HepG2 (cell line): ENCODE measurements at regions not wholly inside any gene's neighbourhood (a gene's known extent, or its start where the extent isn't known, plus 50 kb on each side); places are given as distances from the start of the nearest gene placed in this dataset.

Experiments
- ATAC-seq: fragments of 200-7000 bp; cut with Tn5 transposase; 3 replicates; pipeline ENCODE4 v1.9.1; 2020; ENCODE audit warnings: mild to moderate bottlenecking, moderate library complexity
- BruUV-seq: library from RNA; stranded (reverse); fragments of 400-500 nt; replicated peaks from 2 replicates; lab custom pipeline; 2021; lab: Mats Ljungman, UMichigan
- CTCF ChIA-PET: fragments of 300-600 bp; formaldehyde crosslinking; extraction: SDS; loops from one replicate; lab custom pipeline; 2021; ENCODE audit warnings: low total read pairs, inconsistent platforms, low intra/inter-chr PET ratio; lab: Yijun Ruan, JAX
- POLR2A ChIA-PET: fragments of 350-600 bp; sonication (Branson Sonifier 250); formaldehyde crosslinking; loops from one replicate; lab custom pipeline; 2020; ENCODE audit warnings: antibody characterized with exemption, inconsistent platforms; lab: Yijun Ruan, JAX
- DNase-seq: peaks from one replicate; pipeline ENCODE4 v3.0.0-alpha.2; 2015; ENCODE audit warnings: low spot score
- FAIRE-seq: peaks from 3 replicates; lab custom pipeline; 2011; peaks lifted over from hg19 to GRCh38; lab: Jason Lieb, UNC
- H2AFZ ChIP-seq: one replicate; pipeline ENCODE4 v1.6.1; 2011; ENCODE audit warnings: low read length, inconsistent platforms
- H3K27ac ChIP-seq: fragments of 300-600 bp; 3 replicates; pipeline ENCODE4 v1.8.0; 2011; ENCODE audit warnings: mixed run types, mild to moderate bottlenecking, mixed read lengths, low read length, inconsistent platforms; ENCODE audit not compliant: insufficient read depth; ENCODE audit errors: extremely low read length
- H3K27me3 ChIP-seq, 2 experiments: fragments of 200-600 bp in 1 of 2; 2 replicates in 1 of 2; 3 replicates in 1 of 2; pipeline versions ENCODE4 v1.6.0 to v1.8.0; 2011; ENCODE audit warnings: low read length in 2 of 2, mild to moderate bottlenecking in 2 of 2, moderate library complexity in 2 of 2, inconsistent platforms in 1 of 2; ENCODE audit not compliant: insufficient read depth in 2 of 2, control insufficient read depth in 1 of 2
- H3K36me3 ChIP-seq, 2 experiments: fragments of 200-600 bp in 1 of 2; replicated peaks in 1 of 2; 2 replicates in 1 of 2; 3 replicates in 1 of 2; pipeline versions ENCODE4 v1.5.1 to v1.8.0; 2011; ENCODE audit warnings: low read length in 2 of 2, inconsistent platforms in 1 of 2; ENCODE audit not compliant: insufficient read depth in 2 of 2, control insufficient read depth in 1 of 2
- H3K4me1 ChIP-seq: 2 replicates; pipeline ENCODE4 v1.5.1; 2012; ENCODE audit warnings: low read length, inconsistent platforms; ENCODE audit not compliant: insufficient read depth
- H3K4me2 ChIP-seq: 2 replicates; pipeline ENCODE4 v1.6.0; 2011; ENCODE audit warnings: low read depth, low read length, inconsistent platforms
- H3K4me3 ChIP-seq, 3 experiments: fragments of 200-600 bp in 1 of 3; sonication (generic), shearing (Covaris generic) in 1 of 3; replicated peaks in 1 of 3; 2 replicates each; pipeline ENCODE4 v1.5.1; 2011 to 2016; ENCODE audit warnings: low read length in 3 of 3, inconsistent platforms in 2 of 3, low read depth in 2 of 3, mild to moderate bottlenecking in 2 of 3, control low read depth in 1 of 3, mixed read lengths in 1 of 3; ENCODE audit not compliant: insufficient read depth in 1 of 3
- H3K79me2 ChIP-seq: one replicate; pipeline ENCODE4 v1.6.1; 2011; ENCODE audit warnings: low read length, inconsistent platforms; ENCODE audit not compliant: insufficient read depth
- H3K9ac ChIP-seq: 2 replicates; pipeline ENCODE4 v1.6.0; 2011; ENCODE audit warnings: mild to moderate bottlenecking, low read depth, low read length, inconsistent platforms; ENCODE audit not compliant: insufficient read depth
- H3K9me3 ChIP-seq: 2 replicates; pipeline ENCODE4 v1.5.1; 2012; ENCODE audit warnings: mild to moderate bottlenecking, low read length
- H4K20me1 ChIP-seq: 2 replicates; pipeline ENCODE4 v1.6.0; 2011; ENCODE audit warnings: inconsistent platforms, mild to moderate bottlenecking, low read length, moderate library complexity; ENCODE audit not compliant: insufficient read depth
- DNMT3B ChIP-seq: conservative IDR thresholded peaks from 2 replicates; pipeline ENCODE4 v1.6.1; 2016; ENCODE audit warnings: missing biosample characterization, control low read depth
- HNRNPL ChIP-seq: fragments of 200-400 bp; formaldehyde crosslinking; IDR thresholded peaks from 2 replicates; pipeline ENCODE4 v1.6.1; 2017; ENCODE audit warnings: mild to moderate bottlenecking, low read depth, low read length
- MTA3 ChIP-seq: sonication (generic); formaldehyde crosslinking; IDR thresholded peaks from 2 replicates; pipeline ENCODE4 v1.4.0; 2020; ENCODE audit warnings: missing genetic modification reagents
- PHF5A ChIP-seq: IDR thresholded peaks from one replicate; pipeline ENCODE4 v1.6.1; 2018; ENCODE audit warnings: low read depth, missing genetic modification reagents; ENCODE audit not compliant: unreplicated experiment
- ZBTB8A ChIP-seq: sonication (generic); formaldehyde crosslinking; IDR thresholded peaks from 2 replicates; pipeline ENCODE4 v1.4.0; 2020; ENCODE audit warnings: mild to moderate bottlenecking, low read depth, missing genetic modification reagents, borderline replicate concordance
- ZFP62 ChIP-seq: sonication (generic); formaldehyde crosslinking; IDR thresholded peaks from 2 replicates; pipeline ENCODE4 v1.4.0; 2020; ENCODE audit warnings: missing genetic modification reagents
- ZNF138 ChIP-seq: sonication (generic); formaldehyde crosslinking; IDR thresholded peaks from 2 replicates; pipeline ENCODE4 v1.5.0; 2020; ENCODE audit warnings: mild to moderate bottlenecking, low read depth, missing genetic modification reagents
- ZNF382 ChIP-seq: sonication (generic); formaldehyde crosslinking; IDR thresholded peaks from 2 replicates; pipeline ENCODE4 v1.5.0; 2020; ENCODE audit warnings: missing genetic modification reagents, mild to moderate bottlenecking, borderline replicate concordance
- ZNF605 ChIP-seq: sonication (generic); formaldehyde crosslinking; IDR thresholded peaks from 2 replicates; pipeline ENCODE4 v1.8.0; 2022; ENCODE audit warnings: mild to moderate bottlenecking, missing genetic modification reagents
- ZNF607 ChIP-seq: sonication (generic); formaldehyde crosslinking; IDR thresholded peaks from 2 replicates; pipeline ENCODE4 v1.5.1; 2020; ENCODE audit warnings: missing genetic modification reagents, mild to moderate bottlenecking, borderline replicate concordance
- ZNF614 ChIP-seq: IDR thresholded peaks from 2 replicates; pipeline ENCODE4 v1.6.1; 2018; ENCODE audit warnings: missing biosample characterization, missing genetic modification reagents, inconsistent platforms, borderline replicate concordance
- WGBS: methylation state at CpG from one replicate; pipeline ENCODE4 v1.1.6; 2017; ENCODE audit warnings: low lambda C conversion rate; 5-methylcytosine and 5-hydroxymethylcytosine counted together
- in situ Hi-C: cut with HindIII; loops from 2 replicates; pipeline ENCODE4 v1.10.0; 2017; ENCODE audit warnings: low pct_unique_long_range_greater_than_20kb; ENCODE audit not compliant: extremely low pct_ligation_motif_present
- intact Hi-C: fragments of 100-400 bp; cut with micrococcal nuclease; formaldehyde crosslinking; loops from one replicate; pipeline ENCODE4 v1.10.0; 2022; ENCODE audit not compliant: unreplicated experiment
- TF ChIP-seq, protein P1 (sequence below): IDR thresholded peaks from 2 replicates; pipeline ENCODE4 v1.6.1; 2016
- TF ChIP-seq, protein P2 (sequence below): sonication (generic); formaldehyde crosslinking; IDR thresholded peaks from 2 replicates; pipeline ENCODE4 v1.4.0; 2020; ENCODE audit warnings: missing genetic modification reagents
- TF ChIP-seq, protein P3 (sequence below): sonication (generic); formaldehyde crosslinking; IDR thresholded peaks from 2 replicates; pipeline ENCODE4 v1.4.0; 2020; ENCODE audit warnings: missing genetic modification reagents, borderline replicate concordance
- TF ChIP-seq, protein P4 (sequence below): sonication (generic); formaldehyde crosslinking; IDR thresholded peaks from 2 replicates; pipeline ENCODE4 v1.5.0; 2020; ENCODE audit warnings: missing genetic modification reagents

DNA sequence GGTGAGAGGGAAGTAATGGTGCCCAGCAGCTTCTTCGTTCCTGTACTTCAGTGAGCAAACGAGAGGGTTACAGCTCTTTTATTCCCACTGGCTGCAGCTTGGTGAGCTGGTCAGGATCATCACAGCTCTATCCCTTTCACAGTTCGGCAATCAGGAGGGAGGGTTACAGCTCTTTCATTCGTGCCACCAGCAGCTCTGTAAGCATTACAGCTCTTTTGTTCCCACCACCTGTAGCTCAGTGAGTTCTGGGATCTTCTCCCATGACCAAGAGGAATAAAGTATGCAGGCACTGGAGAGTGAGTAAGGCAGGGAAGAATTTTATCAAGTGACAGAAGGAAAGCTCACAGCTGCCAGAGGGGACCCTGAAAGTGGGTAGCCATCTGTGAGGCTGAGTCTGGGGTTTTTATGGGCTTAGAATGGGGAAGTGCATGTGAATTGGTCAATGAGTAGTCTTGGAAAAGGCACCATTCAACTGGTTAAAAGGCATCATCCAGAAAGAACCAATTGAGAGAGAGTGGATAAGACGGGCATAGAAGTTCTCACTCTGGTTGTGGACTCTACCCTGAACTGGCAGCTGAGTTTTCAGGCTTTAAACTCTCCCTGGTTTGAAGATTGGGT lies 123.7 kb downstream of the COX18 start:
- no peak overlapping the region for H3K9ac ChIP-seq
- CTCF ChIA-PET: no interaction called here
- WGBS: 7% methylated on average over 5 of the region's 5 CpGs
- FAIRE-seq (no peak), ATAC-seq (no peak), DNase-seq (no peak)
- intact Hi-C loops (no loop called here), in situ Hi-C loops (no loop called here)
- no peak overlapping the region for H3K4me2 ChIP-seq
- no peaks in the 10 kb centered on the region for H3K27me3 ChIP-seq
- no peaks in the 10 kb centered on the region for H4K20me1 ChIP-seq
- no peaks in the 10 kb centered on the region for H3K9me3 ChIP-seq
- no peak for TF ChIP-seq ZNF607 (CRISPR knock-in tag)
- no peak for TF ChIP-seq ZFP62 (CRISPR knock-in tag)
- H3K4me3 ChIP-seq: no peak overlapping the region
- no peaks in the 10 kb centered on the region for H3K36me3 ChIP-seq
- no peak overlapping the region for H3K27ac ChIP-seq
- BruUV-seq: no TSS peak
- H3K79me2 ChIP-seq: no peaks in the 10 kb centered on the region
- H3K4me1 ChIP-seq: no peaks in the 10 kb centered on the region
- no peak overlapping the region for H2AFZ ChIP-seq
- POLR2A ChIA-PET: no interaction called here

DNA sequence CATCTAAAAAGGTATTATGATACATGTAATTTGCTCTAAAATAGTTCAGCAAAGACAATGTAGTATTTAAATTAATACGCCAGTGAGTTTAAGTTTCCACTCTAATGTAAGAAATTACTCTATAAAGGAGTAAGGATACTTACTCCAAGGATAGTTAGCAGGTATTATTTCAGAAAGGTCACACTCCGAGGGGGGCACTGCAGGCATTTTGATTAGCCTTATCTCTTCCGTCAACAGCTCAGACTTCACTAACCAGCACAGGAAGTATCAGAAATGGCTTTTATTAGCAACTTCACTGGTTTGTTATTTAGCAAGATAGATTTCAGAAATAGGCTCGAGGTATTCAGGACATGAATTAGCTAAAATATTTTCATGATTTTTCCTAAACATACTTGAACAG lies 127.0 kb downstream of the COX18 start:
- no peak for DNase-seq
- Histone ChIP-seq H3K36me3 (no peaks in the 10 kb centered on the region), H3K27me3 (no peaks in the 10 kb centered on the region), H3K9me3 (no peaks in the 10 kb centered on the region), H3K4me2 (no peak overlapping the region), H3K79me2 (no peaks in the 10 kb centered on the region), H4K20me1 (no peaks in the 10 kb centered on the region), H3K4me3 (no peak overlapping the region), H3K4me1 (no peaks in the 10 kb centered on the region), H2AFZ (no peak overlapping the region), H3K27ac (no peak overlapping the region), H3K9ac (no peak overlapping the region)
- intact Hi-C loops: no loop called here
- ATAC-seq: no peak
- CTCF ChIA-PET: no interaction called here
- FAIRE-seq: no peak
- POLR2A ChIA-PET: no interaction called here
- 37% methylated on average over 4 of the region's 4 CpGs for whole genome bisulfite sequencing
- in situ Hi-C loops: no loop called here
- no TSS peak for BruUV-seq
- TF ChIP-seq, protein P1, sequence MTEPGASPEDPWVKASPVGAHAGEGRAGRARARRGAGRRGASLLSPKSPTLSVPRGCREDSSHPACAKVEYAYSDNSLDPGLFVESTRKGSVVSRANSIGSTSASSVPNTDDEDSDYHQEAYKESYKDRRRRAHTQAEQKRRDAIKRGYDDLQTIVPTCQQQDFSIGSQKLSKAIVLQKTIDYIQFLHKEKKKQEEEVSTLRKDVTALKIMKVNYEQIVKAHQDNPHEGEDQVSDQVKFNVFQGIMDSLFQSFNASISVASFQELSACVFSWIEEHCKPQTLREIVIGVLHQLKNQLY (CRISPR knock-in tag): no peak
- TF ChIP-seq PHF5A (no peak), ZNF607 (CRISPR knock-in tag) (no peak), DNMT3B (CRISPR knock-in tag) (no peak), HNRNPL (no peak), ZNF605 (CRISPR knock-in tag) (no peak), ZNF382 (CRISPR knock-in tag) (no peak), ZNF614 (CRISPR knock-in tag) (no peak), MTA3 (CRISPR knock-in tag) (no peak), ZBTB8A (CRISPR knock-in tag) (no peak), ZNF138 (CRISPR knock-in tag) (no peak)
- TF ChIP-seq, protein P2, sequence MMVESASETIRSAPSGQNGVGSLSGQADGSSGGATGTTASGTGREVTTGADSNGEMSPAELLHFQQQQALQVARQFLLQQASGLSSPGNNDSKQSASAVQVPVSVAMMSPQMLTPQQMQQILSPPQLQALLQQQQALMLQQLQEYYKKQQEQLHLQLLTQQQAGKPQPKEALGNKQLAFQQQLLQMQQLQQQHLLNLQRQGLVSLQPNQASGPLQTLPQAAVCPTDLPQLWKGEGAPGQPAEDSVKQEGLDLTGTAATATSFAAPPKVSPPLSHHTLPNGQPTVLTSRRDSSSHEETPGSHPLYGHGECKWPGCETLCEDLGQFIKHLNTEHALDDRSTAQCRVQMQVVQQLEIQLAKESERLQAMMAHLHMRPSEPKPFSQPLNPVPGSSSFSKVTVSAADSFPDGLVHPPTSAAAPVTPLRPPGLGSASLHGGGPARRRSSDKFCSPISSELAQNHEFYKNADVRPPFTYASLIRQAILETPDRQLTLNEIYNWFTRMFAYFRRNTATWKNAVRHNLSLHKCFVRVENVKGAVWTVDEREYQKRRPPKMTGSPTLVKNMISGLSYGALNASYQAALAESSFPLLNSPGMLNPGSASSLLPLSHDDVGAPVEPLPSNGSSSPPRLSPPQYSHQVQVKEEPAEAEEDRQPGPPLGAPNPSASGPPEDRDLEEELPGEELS (CRISPR knock-in tag): no peak
- TF ChIP-seq, protein P3, sequence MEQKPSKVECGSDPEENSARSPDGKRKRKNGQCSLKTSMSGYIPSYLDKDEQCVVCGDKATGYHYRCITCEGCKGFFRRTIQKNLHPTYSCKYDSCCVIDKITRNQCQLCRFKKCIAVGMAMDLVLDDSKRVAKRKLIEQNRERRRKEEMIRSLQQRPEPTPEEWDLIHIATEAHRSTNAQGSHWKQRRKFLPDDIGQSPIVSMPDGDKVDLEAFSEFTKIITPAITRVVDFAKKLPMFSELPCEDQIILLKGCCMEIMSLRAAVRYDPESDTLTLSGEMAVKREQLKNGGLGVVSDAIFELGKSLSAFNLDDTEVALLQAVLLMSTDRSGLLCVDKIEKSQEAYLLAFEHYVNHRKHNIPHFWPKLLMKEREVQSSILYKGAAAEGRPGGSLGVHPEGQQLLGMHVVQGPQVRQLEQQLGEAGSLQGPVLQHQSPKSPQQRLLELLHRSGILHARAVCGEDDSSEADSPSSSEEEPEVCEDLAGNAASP: no peak
- TF ChIP-seq, protein P4, sequence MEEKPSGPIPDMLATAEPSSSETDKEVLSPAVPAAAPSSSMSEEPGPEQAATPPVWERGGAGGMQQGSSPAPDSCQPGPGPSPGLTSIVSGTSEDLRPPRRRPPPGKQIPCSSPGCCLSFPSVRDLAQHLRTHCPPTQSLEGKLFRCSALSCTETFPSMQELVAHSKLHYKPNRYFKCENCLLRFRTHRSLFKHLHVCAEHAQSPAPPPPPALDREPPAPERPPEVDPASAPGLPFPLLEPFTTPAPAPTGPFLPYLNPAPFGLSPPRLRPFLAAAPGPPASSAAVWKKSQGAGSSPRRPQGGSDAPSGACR (CRISPR knock-in tag): no peak
